Left lung (tissue), 4 donors: ENCODE measurements at regions not wholly inside any gene's neighbourhood (a gene's known extent, or its start where the extent isn't known, plus 50 kb on each side); places are given as distances from the start of the nearest gene placed in this dataset.

ENCODE experiments used
- ATAC-seq: fragments of 200-7000 bp; cut with Tn5 transposase; one replicate; pipeline ENCODE4 v1.9.1; 2020; ENCODE audit warnings: moderate library complexity
- DNase-seq, 4 donors: peaks; one replicate each; pipeline ENCODE4 v3.0.0-alpha.2; 2013 to 2020
- H3K27ac ChIP-seq, 2 donors: fragments of 200-600 bp; sonication (generic) in 1 of 2; one replicate each; pipeline versions ENCODE4 v1.5.0 to v1.8.0; 2020 to 2021
- H3K27me3 ChIP-seq, 2 donors: fragments of 200-600 bp; sonication (generic) in 1 of 2; one replicate each; pipeline versions ENCODE4 v1.5.0 to v1.8.0; 2020 to 2021
- H3K36me3 ChIP-seq, 2 donors: fragments of 200-600 bp; sonication (generic) in 1 of 2; one replicate each; pipeline versions ENCODE4 v1.5.0 to v1.8.0; 2020 to 2021
- H3K4me1 ChIP-seq, 2 donors: fragments of 200-600 bp; one replicate each; pipeline ENCODE4 v1.8.0; 2021
- H3K4me3 ChIP-seq, 2 donors: fragments of 200-600 bp; sonication (generic) in 1 of 2; one replicate each; pipeline versions ENCODE4 v1.5.0 to v1.8.0; 2020 to 2021; ENCODE audit warnings: mild to moderate bottlenecking in 1 of 2
- H3K9me3 ChIP-seq, 2 donors: fragments of 200-600 bp; sonication (generic) in 1 of 2; one replicate each; pipeline versions ENCODE4 v1.5.0 to v1.8.0; 2020 to 2021
- CTCF ChIP-seq, 2 donors: fragments of 200-600 bp; sonication (generic) in 1 of 2; IDR thresholded peaks; one replicate each; pipeline versions ENCODE4 v1.5.0 to v1.8.0; 2021; ENCODE audit warnings: antibody characterized with exemption in 2 of 2
- intact Hi-C, 2 donors: fragments of 100-400 bp; cut with DNase I; formaldehyde crosslinking; loops; one replicate each; pipeline versions ENCODE4 v1.11.2 to v1.14.2; 2022
- donor health status: DM: no; HTN: yes; CAD: no.
- donor health status: DM: no; HTN: no; CAD: no.

GRCh38 chr15:53160092-53160704 is 370.1 kb upstream of the ONECUT1 start:
- Histone ChIP-seq H3K36me3 (no peaks in the 10 kb centered on the region), H3K4me3 (no peak overlapping the region), H3K27ac (no peak overlapping the region), H3K9me3 (no peaks in the 10 kb centered on the region), H3K27me3 (no peaks in the 10 kb centered on the region), H3K4me1 (no peaks in the 10 kb centered on the region)
- no peak for ATAC-seq
- intact Hi-C loops = no loop called here
- TF ChIP-seq CTCF (IDR thresholded peaks at IDR 0.05) = no peak
- no peak for DNase-seq

GRCh38 chr15:53159458-53159857 is 369.3 kb upstream of the ONECUT1 start:
- H3K4me1 ChIP-seq = no peaks in the 10 kb centered on the region
- H3K4me3 ChIP-seq = no peak overlapping the region
- intact Hi-C loops = no loop called here
- no peak for DNase-seq
- H3K27me3 ChIP-seq = no peaks in the 10 kb centered on the region
- no peaks in the 10 kb centered on the region for H3K9me3 ChIP-seq
- H3K27ac ChIP-seq = no peak overlapping the region
- no peaks in the 10 kb centered on the region for H3K36me3 ChIP-seq
- ATAC-seq = no peak
- TF ChIP-seq CTCF (IDR thresholded peaks at IDR 0.05) = no peak

GRCh38 chr15:53158995-53159394 is 368.9 kb upstream of the ONECUT1 start:
- intact Hi-C loops = no loop called here
- Histone ChIP-seq H3K27me3 (no peaks in the 10 kb centered on the region), H3K27ac (no peak overlapping the region), H3K36me3 (no peaks in the 10 kb centered on the region), H3K9me3 (no peaks in the 10 kb centered on the region), H3K4me1 (no peaks in the 10 kb centered on the region), H3K4me3 (no peak overlapping the region)
- DNase-seq (no peak), ATAC-seq (no peak)
- TF ChIP-seq CTCF (IDR thresholded peaks at IDR 0.05) = no peak

GRCh38 chr15:53133255-53133850 is 343.2 kb upstream of the ONECUT1 start:
- Histone ChIP-seq H3K4me3 (no peak overlapping the region), H3K27ac (no peak overlapping the region), H3K36me3 (no peaks in the 10 kb centered on the region), H3K27me3 (no peaks in the 10 kb centered on the region), H3K4me1 (no peaks in the 10 kb centered on the region), H3K9me3 (peaks cover 0 to 2% of the 10 kb centered on the region in 2 donors)
- no peak for ATAC-seq
- DNase-seq = no peak
- intact Hi-C loops = no loop called here
- no peak for TF ChIP-seq CTCF (IDR thresholded peaks at IDR 0.05)

GRCh38 chr15:53130943-53131342 is 340.8 kb upstream of the ONECUT1 start:
- H3K27me3 ChIP-seq = no peaks in the 10 kb centered on the region
- no peaks in the 10 kb centered on the region for H3K4me1 ChIP-seq
- no peak for TF ChIP-seq CTCF (IDR thresholded peaks at IDR 0.05)
- H3K27ac ChIP-seq = no peak overlapping the region
- intact Hi-C loops = no loop called here
- peaks cover 0 to 2% of the 10 kb centered on the region in 2 donors for H3K9me3 ChIP-seq
- no peaks in the 10 kb centered on the region for H3K36me3 ChIP-seq
- no peak overlapping the region for H3K4me3 ChIP-seq
- ATAC-seq = no peak
- DNase-seq = no peak
